HAP-1 (cell line): ENCODE measurements at regions not wholly inside any gene's neighbourhood (a gene's known extent, or its start where the extent isn't known, plus 50 kb on each side); places are given as distances from the start of the nearest gene placed in this dataset.

Source experiments
- DNase-seq, 2 experiments: peaks; one replicate each; pipeline ENCODE4 v3.0.0-alpha.2; 2016 to 2020; ENCODE audit warnings: low spot score in 2 of 2
- H3K27me3 ChIP-seq: fragments of 250-450 bp; sonication (Bioruptor Pico); 2 replicates; pipeline ENCODE4 v1.5.1; 2020; ENCODE audit warnings: low read depth, mild to moderate bottlenecking, moderate library complexity
- H3K36me3 ChIP-seq: fragments of 250-450 bp; sonication (Bioruptor Pico); replicated peaks from 2 replicates; pipeline ENCODE4 v1.5.1; 2020; ENCODE audit warnings: mild to moderate bottlenecking
- H3K4me1 ChIP-seq: fragments of 250-450 bp; sonication (Bioruptor Pico); 2 replicates; pipeline ENCODE4 v1.5.1; 2020; ENCODE audit warnings: mild to moderate bottlenecking
- H3K4me3 ChIP-seq: fragments of 250-450 bp; sonication (Bioruptor Pico); 2 replicates; pipeline ENCODE4 v1.5.1; 2020; ENCODE audit warnings: mild to moderate bottlenecking, moderate library complexity
- H3K9me3 ChIP-seq: fragments of 250-450 bp; sonication (Bioruptor Pico); 2 replicates; pipeline ENCODE4 v1.5.1; 2020; ENCODE audit warnings: mild to moderate bottlenecking, moderate library complexity
- in situ Hi-C: fragments of 300-500 bp; cut with MboI; formaldehyde crosslinking; loops from 3 replicates; pipeline ENCODE4 v1.14.3; 2020; ENCODE audit warnings: low sequenced_read_pairs, inconsistent platforms, mixed read lengths

DNA sequence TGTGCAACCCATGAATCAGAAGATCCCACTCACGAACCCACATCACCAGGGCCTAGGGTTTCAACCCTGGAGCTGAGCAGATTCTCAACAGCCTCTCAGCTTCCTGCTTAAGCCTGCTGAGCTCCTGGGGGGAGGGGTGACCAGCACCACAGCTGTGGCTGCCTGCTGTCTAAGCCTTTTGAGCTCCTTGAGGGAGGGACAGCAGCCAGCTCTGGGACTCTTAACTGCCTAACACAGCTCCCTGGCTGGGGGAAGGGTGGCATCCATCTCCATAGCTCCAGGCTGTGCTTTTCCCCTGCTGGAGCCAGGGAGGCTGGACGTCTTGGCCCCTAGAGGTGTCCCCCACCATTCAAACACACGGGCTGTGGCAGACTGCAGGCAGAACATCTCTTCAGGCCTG is 250.3 kb downstream of the DMAC1 start:
- Histone ChIP-seq H3K36me3 (no peaks in the 10 kb centered on the region), H3K9me3 (0 out of 2 replicates have a peak, but pooled peaks cover 3% of the 10 kb centered on the region), H3K27me3 (no peaks in the 10 kb centered on the region), H3K4me1 (no peaks in the 10 kb centered on the region), H3K4me3 (no peak overlapping the region)
- DNase-seq, result peak in 1 of 2 experiments; percentile 58
- in situ Hi-C loops, result no loop called here

- Histone ChIP-seq H3K9me3 (no peaks in the 10 kb centered on the region), H3K36me3 (no peaks in the 10 kb centered on the region), H3K4me3 (no peak overlapping the region), H3K4me1 (no peaks in the 10 kb centered on the region), H3K27me3 (no peaks in the 10 kb centered on the region)
- no peak for DNase-seq
- in situ Hi-C loops, result no loop called here
These were observed 253.3 kb downstream of the DMAC1 start for GRCh38 chr9:7546261-7546660.

- no peak for DNase-seq
- H3K27me3 ChIP-seq, result no peaks in the 10 kb centered on the region
- no peaks in the 10 kb centered on the region for H3K36me3 ChIP-seq
- H3K4me1 ChIP-seq, result no peaks in the 10 kb centered on the region
- in situ Hi-C loops, result no loop called here
- no peak overlapping the region for H3K4me3 ChIP-seq
- no peaks in the 10 kb centered on the region for H3K9me3 ChIP-seq
These were observed 254.0 kb downstream of the DMAC1 start for GRCh38 chr9:7545371-7546165.

GRCh38 chr9:7542693-7543092 is 256.9 kb downstream of the DMAC1 start:
- DNase-seq, result no peak
- no peaks in the 10 kb centered on the region for H3K36me3 ChIP-seq
- no peaks in the 10 kb centered on the region for H3K9me3 ChIP-seq
- no peaks in the 10 kb centered on the region for H3K4me1 ChIP-seq
- in situ Hi-C loops, result no loop called here
- H3K4me3 ChIP-seq, result no peak overlapping the region
- no peaks in the 10 kb centered on the region for H3K27me3 ChIP-seq

DNA sequence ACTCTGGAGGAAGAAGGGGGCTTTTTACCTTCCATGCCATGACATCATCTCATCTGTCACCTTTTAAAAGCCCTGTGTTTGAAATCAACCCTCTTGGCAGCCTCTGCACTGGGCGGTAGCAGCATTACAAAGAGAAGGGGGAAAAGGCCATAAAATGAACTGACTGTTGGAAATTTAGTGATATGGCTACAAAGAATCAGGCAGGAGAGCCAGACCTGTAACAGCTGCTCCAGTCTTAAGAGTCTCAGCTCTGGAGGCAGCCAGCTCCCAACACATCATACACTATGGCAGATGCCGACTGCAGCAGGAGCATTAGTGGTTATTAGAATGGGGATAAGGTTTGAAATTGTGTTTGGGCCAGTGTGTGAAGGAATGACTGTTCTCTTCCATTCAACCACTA is 257.5 kb downstream of the DMAC1 start:
- Histone ChIP-seq H3K4me3 (no peak overlapping the region), H3K27me3 (no peaks in the 10 kb centered on the region), H3K36me3 (no peaks in the 10 kb centered on the region), H3K4me1 (no peaks in the 10 kb centered on the region), H3K9me3 (no peaks in the 10 kb centered on the region)
- in situ Hi-C loops, result no loop called here
- no peak for DNase-seq

- Histone ChIP-seq H3K36me3 (no peaks in the 10 kb centered on the region), H3K9me3 (no peaks in the 10 kb centered on the region), H3K27me3 (no peaks in the 10 kb centered on the region), H3K4me3 (no peak overlapping the region), H3K4me1 (no peaks in the 10 kb centered on the region)
- in situ Hi-C loops, result loop anchor here (10.0 kb wide), 2 partner anchors 482 to 632 kb away; no protein-coding TSS in a partner anchor
- DNase-seq, result peak; percentile 39 to 77
These were observed 263.2 kb downstream of the DMAC1 start for GRCh38 chr9:7536310-7536939.

GRCh38 chr9:7534211-7534935 is 265.2 kb downstream of the DMAC1 start:
- in situ Hi-C loops, result loop anchor here (10.0 kb wide), 2 partner anchors 480 to 630 kb away; no protein-coding TSS in a partner anchor
- no peaks in the 10 kb centered on the region for H3K27me3 ChIP-seq
- no peaks in the 10 kb centered on the region for H3K4me1 ChIP-seq
- no peaks in the 10 kb centered on the region for H3K36me3 ChIP-seq
- H3K9me3 ChIP-seq, result no peaks in the 10 kb centered on the region
- DNase-seq, result no peak
- no peak overlapping the region for H3K4me3 ChIP-seq

- no peaks in the 10 kb centered on the region for H3K9me3 ChIP-seq
- no peak overlapping the region for H3K4me3 ChIP-seq
- no peak for DNase-seq
- in situ Hi-C loops, result loop anchor here (10.0 kb wide), 2 partner anchors 479 to 629 kb away; no protein-coding TSS in a partner anchor
- no peaks in the 10 kb centered on the region for H3K4me1 ChIP-seq
- H3K36me3 ChIP-seq, result no peaks in the 10 kb centered on the region
- no peaks in the 10 kb centered on the region for H3K27me3 ChIP-seq
These were observed 266.0 kb downstream of the DMAC1 start for GRCh38 chr9:7533376-7534090.

- no peaks in the 10 kb centered on the region for H3K36me3 ChIP-seq
- no peaks in the 10 kb centered on the region for H3K4me1 ChIP-seq
- H3K9me3 ChIP-seq, result no peaks in the 10 kb centered on the region
- in situ Hi-C loops, result no loop called here
- no peak overlapping the region for H3K4me3 ChIP-seq
- no peaks in the 10 kb centered on the region for H3K27me3 ChIP-seq
- no peak for DNase-seq
These were observed 276.0 kb downstream of the DMAC1 start for GRCh38 chr9:7523426-7524043.

DNA sequence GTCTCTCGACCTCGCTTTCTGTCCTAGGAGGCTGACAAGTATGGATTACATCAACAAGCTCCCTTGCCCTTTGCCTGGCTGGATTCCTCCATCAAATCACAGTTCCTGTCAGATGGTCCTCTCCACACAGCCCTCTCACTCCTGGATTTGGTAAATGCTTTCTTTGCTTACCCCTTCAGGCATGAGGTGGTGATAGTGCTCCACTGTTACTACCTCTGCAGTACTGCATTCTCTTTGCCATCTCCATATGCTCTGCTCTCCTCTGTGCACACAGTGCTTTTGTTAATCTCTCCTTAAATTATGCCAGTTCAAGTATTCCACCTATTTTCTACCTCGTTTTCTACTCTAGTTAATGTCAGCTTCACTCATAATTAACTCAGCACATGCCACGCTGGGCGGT is 279.2 kb downstream of the DMAC1 start:
- Histone ChIP-seq H3K36me3 (no peaks in the 10 kb centered on the region), H3K4me3 (no peak overlapping the region), H3K9me3 (no peaks in the 10 kb centered on the region), H3K27me3 (no peaks in the 10 kb centered on the region), H3K4me1 (no peaks in the 10 kb centered on the region)
- no peak for DNase-seq
- in situ Hi-C loops, result no loop called here

DNA sequence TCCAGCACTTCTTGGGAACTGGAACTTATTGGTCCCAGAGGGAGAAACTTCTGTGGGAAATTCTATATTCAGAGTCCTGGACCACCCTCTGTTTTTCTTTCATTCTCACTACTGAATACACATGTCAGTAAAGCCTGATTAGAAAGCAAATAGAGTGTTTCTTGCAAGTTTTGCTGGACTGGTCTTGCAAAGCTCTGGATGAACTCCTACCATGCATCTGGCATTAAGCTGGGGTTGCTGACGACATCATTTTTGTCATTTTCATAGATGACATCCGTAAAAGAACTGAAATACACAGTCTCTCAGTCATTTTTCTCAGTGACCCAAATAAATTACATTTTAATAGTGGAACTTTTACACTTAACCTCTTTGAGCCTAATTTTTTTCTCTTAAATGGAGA is 283.2 kb downstream of the DMAC1 start:
- in situ Hi-C loops, result no loop called here
- H3K9me3 ChIP-seq, result no peaks in the 10 kb centered on the region
- H3K4me3 ChIP-seq, result no peak overlapping the region
- H3K36me3 ChIP-seq, result no peaks in the 10 kb centered on the region
- no peak for DNase-seq
- H3K4me1 ChIP-seq, result no peaks in the 10 kb centered on the region
- H3K27me3 ChIP-seq, result no peaks in the 10 kb centered on the region; the same call in 1 of the 2 replicates

DNA sequence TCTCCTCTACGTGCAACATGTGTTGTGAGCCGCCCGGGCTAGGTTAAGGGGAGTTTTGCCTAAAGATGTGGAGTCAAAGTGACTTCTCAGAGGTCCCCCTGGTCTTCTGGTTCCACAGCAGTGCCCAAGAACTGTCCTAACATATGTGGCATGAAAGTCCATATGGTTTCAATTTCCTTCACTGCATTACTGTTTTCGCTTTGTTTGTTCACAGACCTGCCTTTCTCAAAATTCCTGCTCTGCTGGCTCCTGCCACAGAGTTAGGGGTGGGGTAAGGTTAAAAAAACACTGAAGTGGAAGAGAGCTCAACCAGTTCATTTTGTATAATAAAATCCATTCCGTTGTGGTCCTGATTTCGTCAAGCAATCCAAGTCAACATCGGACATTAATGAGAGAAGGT is 289.4 kb downstream of the DMAC1 start:
- in situ Hi-C loops, result no loop called here
- DNase-seq, result no peak
- Histone ChIP-seq H3K4me3 (no peak overlapping the region), H3K4me1 (no peaks in the 10 kb centered on the region), H3K9me3 (no peaks in the 10 kb centered on the region), H3K36me3 (no peaks in the 10 kb centered on the region), H3K27me3 (no peaks in the 10 kb centered on the region; the same call in 1 of the 2 replicates)

GRCh38 chr9:7509576-7510145 is 289.9 kb downstream of the DMAC1 start:
- no peak overlapping the region for H3K4me3 ChIP-seq
- no peaks in the 10 kb centered on the region for H3K4me1 ChIP-seq
- H3K27me3 ChIP-seq, result no peaks in the 10 kb centered on the region; the same call in none of the 2 replicates
- in situ Hi-C loops, result no loop called here
- DNase-seq, result no peak
- H3K36me3 ChIP-seq, result no peaks in the 10 kb centered on the region
- no peaks in the 10 kb centered on the region for H3K9me3 ChIP-seq
